ENCODE measurements at regions not wholly inside any gene's neighbourhood (a gene's known extent, or its start where the extent isn't known, plus 50 kb on each side); places are given as distances from the start of the nearest gene placed in this dataset.

GRCh38 chr6:11414176-11414963, 123.2 kb upstream of the TMEM170B start:
- TF ChIP-seq, protein P1, sequence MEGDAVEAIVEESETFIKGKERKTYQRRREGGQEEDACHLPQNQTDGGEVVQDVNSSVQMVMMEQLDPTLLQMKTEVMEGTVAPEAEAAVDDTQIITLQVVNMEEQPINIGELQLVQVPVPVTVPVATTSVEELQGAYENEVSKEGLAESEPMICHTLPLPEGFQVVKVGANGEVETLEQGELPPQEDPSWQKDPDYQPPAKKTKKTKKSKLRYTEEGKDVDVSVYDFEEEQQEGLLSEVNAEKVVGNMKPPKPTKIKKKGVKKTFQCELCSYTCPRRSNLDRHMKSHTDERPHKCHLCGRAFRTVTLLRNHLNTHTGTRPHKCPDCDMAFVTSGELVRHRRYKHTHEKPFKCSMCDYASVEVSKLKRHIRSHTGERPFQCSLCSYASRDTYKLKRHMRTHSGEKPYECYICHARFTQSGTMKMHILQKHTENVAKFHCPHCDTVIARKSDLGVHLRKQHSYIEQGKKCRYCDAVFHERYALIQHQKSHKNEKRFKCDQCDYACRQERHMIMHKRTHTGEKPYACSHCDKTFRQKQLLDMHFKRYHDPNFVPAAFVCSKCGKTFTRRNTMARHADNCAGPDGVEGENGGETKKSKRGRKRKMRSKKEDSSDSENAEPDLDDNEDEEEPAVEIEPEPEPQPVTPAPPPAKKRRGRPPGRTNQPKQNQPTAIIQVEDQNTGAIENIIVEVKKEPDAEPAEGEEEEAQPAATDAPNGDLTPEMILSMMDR (IDR thresholded peaks at IDR 0.05) = no peak
- no peak for TF ChIP-seq RFX5 (IDR thresholded peaks at IDR 0.05; ENCODE audit: low read length)
- TF ChIP-seq, protein P2, sequence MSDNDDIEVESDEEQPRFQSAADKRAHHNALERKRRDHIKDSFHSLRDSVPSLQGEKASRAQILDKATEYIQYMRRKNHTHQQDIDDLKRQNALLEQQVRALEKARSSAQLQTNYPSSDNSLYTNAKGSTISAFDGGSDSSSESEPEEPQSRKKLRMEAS (IDR thresholded peaks at IDR 0.05; ENCODE audit: low read depth) = no peak
- TF ChIP-seq YY1 (IDR thresholded peaks at IDR 0.05; ENCODE audit: low read depth) = no peak
- TF ChIP-seq SMC3 (IDR thresholded peaks at IDR 0.05; ENCODE audit: low read depth, low read length) = no peak
- TF ChIP-seq MXI1 (IDR thresholded peaks at IDR 0.05; ENCODE audit: low read depth, low read length) = no peak
- no peak for TF ChIP-seq RCOR1 (IDR thresholded peaks at IDR 0.05; ENCODE audit: low read length)
- TF ChIP-seq TAF1 (IDR thresholded peaks at IDR 0.05; ENCODE audit: borderline replicate concordance, low read depth, low read length) = no peak
- no peak for TF ChIP-seq EP300 (IDR thresholded peaks at IDR 0.05; ENCODE audit: borderline replicate concordance in 1 of 2, low read depth in 1 of 2, low read length in 1 of 2)
- no peak for TF ChIP-seq RAD21 (IDR thresholded peaks at IDR 0.05; ENCODE audit: low read length)
- TF ChIP-seq, protein P3, sequence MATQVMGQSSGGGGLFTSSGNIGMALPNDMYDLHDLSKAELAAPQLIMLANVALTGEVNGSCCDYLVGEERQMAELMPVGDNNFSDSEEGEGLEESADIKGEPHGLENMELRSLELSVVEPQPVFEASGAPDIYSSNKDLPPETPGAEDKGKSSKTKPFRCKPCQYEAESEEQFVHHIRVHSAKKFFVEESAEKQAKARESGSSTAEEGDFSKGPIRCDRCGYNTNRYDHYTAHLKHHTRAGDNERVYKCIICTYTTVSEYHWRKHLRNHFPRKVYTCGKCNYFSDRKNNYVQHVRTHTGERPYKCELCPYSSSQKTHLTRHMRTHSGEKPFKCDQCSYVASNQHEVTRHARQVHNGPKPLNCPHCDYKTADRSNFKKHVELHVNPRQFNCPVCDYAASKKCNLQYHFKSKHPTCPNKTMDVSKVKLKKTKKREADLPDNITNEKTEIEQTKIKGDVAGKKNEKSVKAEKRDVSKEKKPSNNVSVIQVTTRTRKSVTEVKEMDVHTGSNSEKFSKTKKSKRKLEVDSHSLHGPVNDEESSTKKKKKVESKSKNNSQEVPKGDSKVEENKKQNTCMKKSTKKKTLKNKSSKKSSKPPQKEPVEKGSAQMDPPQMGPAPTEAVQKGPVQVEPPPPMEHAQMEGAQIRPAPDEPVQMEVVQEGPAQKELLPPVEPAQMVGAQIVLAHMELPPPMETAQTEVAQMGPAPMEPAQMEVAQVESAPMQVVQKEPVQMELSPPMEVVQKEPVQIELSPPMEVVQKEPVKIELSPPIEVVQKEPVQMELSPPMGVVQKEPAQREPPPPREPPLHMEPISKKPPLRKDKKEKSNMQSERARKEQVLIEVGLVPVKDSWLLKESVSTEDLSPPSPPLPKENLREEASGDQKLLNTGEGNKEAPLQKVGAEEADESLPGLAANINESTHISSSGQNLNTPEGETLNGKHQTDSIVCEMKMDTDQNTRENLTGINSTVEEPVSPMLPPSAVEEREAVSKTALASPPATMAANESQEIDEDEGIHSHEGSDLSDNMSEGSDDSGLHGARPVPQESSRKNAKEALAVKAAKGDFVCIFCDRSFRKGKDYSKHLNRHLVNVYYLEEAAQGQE (IDR thresholded peaks at IDR 0.05; ENCODE audit: low read depth, low read length) = no peak
- TF ChIP-seq PBX3 (IDR thresholded peaks at IDR 0.05) = no peak
